Lung (tissue), 11 donors: ENCODE measurements at regions not wholly inside any gene's neighbourhood (a gene's known extent, or its start where the extent isn't known, plus 50 kb on each side); places are given as distances from the start of the nearest gene placed in this dataset.

ENCODE experiments used
- ATAC-seq: fragments of 200-7000 bp; cut with Tn5 transposase; one replicate; pipeline ENCODE4 v1.9.1; 2020; ENCODE audit warnings: moderate number of reproducible peaks; ENCODE audit not compliant: insufficient read depth, low FRiP score
- DNase-seq, 3 donors: peaks; one replicate each; pipeline ENCODE4 v3.0.0-alpha.2; 2013 to 2017
- H3K27ac ChIP-seq, 2 donors: one replicate each; pipeline ENCODE4 v1.5.1; 2013; ENCODE audit warnings: mild to moderate bottlenecking in 2 of 2, moderate library complexity in 2 of 2, control low read depth in 1 of 2, inconsistent platforms in 1 of 2, low read depth in 1 of 2, low read length in 1 of 2
- H3K27me3 ChIP-seq, 3 donors: one replicate each; pipeline ENCODE4 v1.5.1; 2013; ENCODE audit warnings: low read length in 2 of 3; ENCODE audit not compliant: control insufficient read depth in 3 of 3, insufficient read depth in 3 of 3
- H3K36me3 ChIP-seq, 4 donors: one replicate each; pipeline ENCODE4 v1.5.1; 2013; ENCODE audit warnings: low read length in 4 of 4, mild to moderate bottlenecking in 1 of 4, moderate library complexity in 1 of 4; ENCODE audit not compliant: control insufficient read depth in 4 of 4, insufficient read depth in 4 of 4
- H3K4me1 ChIP-seq, 5 donors: one replicate each; pipeline ENCODE4 v1.5.1; 2013; ENCODE audit warnings: low read length in 5 of 5, mild to moderate bottlenecking in 2 of 5, moderate library complexity in 1 of 5; ENCODE audit not compliant: control insufficient read depth in 5 of 5, insufficient read depth in 5 of 5
- H3K4me3 ChIP-seq: one replicate; pipeline ENCODE4 v1.5.1; 2013; ENCODE audit warnings: mild to moderate bottlenecking, control low read depth, moderate library complexity
- H3K9ac ChIP-seq, 2 donors: one replicate each; pipeline ENCODE4 v1.5.1; 2013; ENCODE audit warnings: low read length in 2 of 2, control low read depth in 1 of 2; ENCODE audit not compliant: insufficient read depth in 1 of 2
- H3K9me3 ChIP-seq, 4 donors: one replicate each; pipeline ENCODE4 v1.5.1; 2013; ENCODE audit warnings: low read length in 3 of 4, mild to moderate bottlenecking in 1 of 4, moderate library complexity in 1 of 4; ENCODE audit not compliant: control insufficient read depth in 4 of 4, insufficient read depth in 3 of 4
- WGBS, 2 donors: extraction: QIAGEN DNeasy Blood & Tissue Kit; methylation state at CpG; one replicate each; pipeline ENCODE4 v1.1.7; 2013; 5-methylcytosine and 5-hydroxymethylcytosine counted together
- TF ChIP-seq, protein P1 (sequence below): IDR thresholded peaks from 2 replicates; pipeline ENCODE4 v1.5.1; 2012; ENCODE audit warnings: mild to moderate bottlenecking; ENCODE audit errors: control extremely low read depth, extremely low read depth
- donor health status: control.
- donor health status: control.
- donor health status: Bipolar disorder and iron deficiency.
- donor health status: healthy.
- donor health status: DM: yes; HTN: yes; CAD: no.

GRCh38 chr3:17985658-17986347 lies 243.4 kb upstream of the TBC1D5 start:
- DNase-seq (peak in 2 of 3 donors; percentile 7 to 14), ATAC-seq (no peak)
- TF ChIP-seq, protein P1, sequence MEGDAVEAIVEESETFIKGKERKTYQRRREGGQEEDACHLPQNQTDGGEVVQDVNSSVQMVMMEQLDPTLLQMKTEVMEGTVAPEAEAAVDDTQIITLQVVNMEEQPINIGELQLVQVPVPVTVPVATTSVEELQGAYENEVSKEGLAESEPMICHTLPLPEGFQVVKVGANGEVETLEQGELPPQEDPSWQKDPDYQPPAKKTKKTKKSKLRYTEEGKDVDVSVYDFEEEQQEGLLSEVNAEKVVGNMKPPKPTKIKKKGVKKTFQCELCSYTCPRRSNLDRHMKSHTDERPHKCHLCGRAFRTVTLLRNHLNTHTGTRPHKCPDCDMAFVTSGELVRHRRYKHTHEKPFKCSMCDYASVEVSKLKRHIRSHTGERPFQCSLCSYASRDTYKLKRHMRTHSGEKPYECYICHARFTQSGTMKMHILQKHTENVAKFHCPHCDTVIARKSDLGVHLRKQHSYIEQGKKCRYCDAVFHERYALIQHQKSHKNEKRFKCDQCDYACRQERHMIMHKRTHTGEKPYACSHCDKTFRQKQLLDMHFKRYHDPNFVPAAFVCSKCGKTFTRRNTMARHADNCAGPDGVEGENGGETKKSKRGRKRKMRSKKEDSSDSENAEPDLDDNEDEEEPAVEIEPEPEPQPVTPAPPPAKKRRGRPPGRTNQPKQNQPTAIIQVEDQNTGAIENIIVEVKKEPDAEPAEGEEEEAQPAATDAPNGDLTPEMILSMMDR: no peak
- no peaks in the 10 kb centered on the region for H3K27me3 ChIP-seq
- H3K4me1 ChIP-seq: no peaks in the 10 kb centered on the region
- WGBS, 2 donors: 32 to 37% methylated on average over 2 of the region's 2 CpGs
- H3K9me3 ChIP-seq: no peaks in the 10 kb centered on the region
- no peaks in the 10 kb centered on the region for H3K36me3 ChIP-seq
- no peak overlapping the region for H3K27ac ChIP-seq
- H3K4me3 ChIP-seq: no peak overlapping the region
- H3K9ac ChIP-seq: no peak overlapping the region

- TF ChIP-seq, protein P1: no peak
- Histone ChIP-seq H3K9me3 (no peaks in the 10 kb centered on the region), H3K4me1 (no peaks in the 10 kb centered on the region), H3K9ac (no peak overlapping the region), H3K27ac (no peak overlapping the region), H3K4me3 (no peak overlapping the region), H3K27me3 (no peaks in the 10 kb centered on the region), H3K36me3 (no peaks in the 10 kb centered on the region)
- ATAC-seq: no peak
- DNase-seq: peak in 1 of 3 donors; percentile 6
- WGBS, 2 donors: 15 to 48% methylated on average over 3 of the region's 3 CpGs
Measured at GRCh38 chr3:17983106-17983505, 240.7 kb upstream of the TBC1D5 start.

- TF ChIP-seq, protein P1: no peak
- no peaks in the 10 kb centered on the region for H3K27me3 ChIP-seq
- no peaks in the 10 kb centered on the region for H3K36me3 ChIP-seq
- whole genome bisulfite sequencing, 2 donors: 86 to 91% methylated on average over 3 of the region's 3 CpGs
- no peak overlapping the region for H3K4me3 ChIP-seq
- H3K27ac ChIP-seq: no peak overlapping the region
- no peaks in the 10 kb centered on the region for H3K9me3 ChIP-seq
- no peak overlapping the region for H3K9ac ChIP-seq
- ATAC-seq: no peak
- DNase-seq: peak in 2 of 3 donors; percentile 22 to 48
- no peaks in the 10 kb centered on the region for H3K4me1 ChIP-seq
Measured at GRCh38 chr3:17982211-17982880, 239.9 kb upstream of the TBC1D5 start.
